HG03159 (cell line): ENCODE measurements at regions not wholly inside any gene's neighbourhood (a gene's known extent, or its start where the extent isn't known, plus 50 kb on each side); places are given as distances from the start of the nearest gene placed in this dataset.

ENCODE experiments used
- ATAC-seq: cut with Tn5 transposase; IDR thresholded peaks from one replicate; pipeline ENCODE4 v1.9.1; 2021; ENCODE audit warnings: mild to moderate bottlenecking, moderate library complexity; ENCODE audit not compliant: unreplicated experiment

DNA sequence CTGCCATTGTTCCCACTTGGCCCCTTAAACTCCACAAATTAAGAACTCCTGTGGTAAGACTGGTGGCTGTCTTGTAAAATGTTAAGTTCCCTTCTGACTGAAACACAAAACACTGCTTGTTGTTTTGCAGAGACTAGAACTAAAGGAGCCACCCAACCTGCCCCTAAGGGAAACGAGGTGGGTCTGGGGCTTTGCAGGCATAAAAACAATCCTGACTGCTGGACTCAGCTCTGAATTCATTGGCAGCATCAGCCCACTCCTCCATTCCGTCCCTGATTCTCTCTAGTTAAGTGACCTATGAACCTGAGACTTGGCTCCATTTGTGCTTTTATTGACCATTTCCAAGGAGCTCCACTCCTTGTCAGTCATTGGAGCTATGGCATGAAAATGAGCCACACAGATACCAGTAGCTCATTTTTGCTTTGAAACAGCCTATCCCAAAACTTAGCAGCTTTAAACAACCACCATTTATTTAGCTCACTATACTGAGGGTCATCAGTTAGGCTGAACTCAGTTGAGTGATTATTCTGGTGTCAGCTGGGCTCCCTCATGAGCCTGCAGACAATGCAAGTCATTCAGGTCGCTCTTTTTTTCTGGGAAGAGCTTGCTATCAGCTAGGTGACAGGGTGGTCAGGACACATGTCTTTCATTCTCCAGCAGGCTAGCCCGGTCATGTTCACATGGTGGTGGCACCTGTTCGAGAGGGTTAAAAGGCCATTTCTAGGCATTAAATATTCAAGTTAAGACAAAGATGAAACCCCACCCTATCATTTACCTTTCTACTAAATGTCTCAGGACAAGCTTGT is 175.1 kb upstream of the CTNNB1 start:
- no peak for ATAC-seq

DNA sequence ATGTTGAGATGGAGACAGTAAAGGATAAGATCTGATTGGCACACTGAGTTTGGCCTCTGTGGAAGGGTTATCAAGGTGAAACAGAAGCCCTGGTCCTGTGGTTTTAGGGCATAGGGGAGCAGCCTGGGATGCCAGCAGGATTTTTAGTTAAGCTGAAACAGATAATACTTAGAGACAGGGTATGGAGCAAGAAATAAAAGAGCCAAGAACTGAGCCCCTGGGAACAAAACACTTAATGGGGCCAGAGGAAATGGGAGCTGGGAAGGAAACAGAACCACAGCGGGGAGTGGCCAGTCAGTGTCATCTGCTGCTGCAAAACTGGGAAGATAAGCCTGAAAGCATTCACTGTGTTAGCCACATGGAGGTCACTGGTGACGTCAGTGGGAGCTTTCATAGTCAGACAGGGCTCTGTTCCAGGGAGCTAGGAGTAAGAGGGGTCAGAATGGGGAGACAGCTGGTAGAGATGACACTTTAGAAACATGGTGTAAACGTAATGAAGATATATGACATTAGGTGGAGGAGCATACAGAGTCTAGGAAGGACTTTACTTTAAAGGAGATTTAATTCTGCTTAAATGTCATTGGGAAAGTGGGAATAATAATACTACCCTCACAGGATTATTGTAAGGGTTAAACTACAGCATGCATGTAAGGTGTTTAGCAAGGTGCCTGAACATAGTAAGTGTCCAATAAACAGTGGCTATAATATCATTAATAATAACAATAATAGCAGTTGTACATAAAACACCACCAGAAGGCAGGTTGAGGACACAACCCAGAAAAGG is 172.7 kb upstream of the CTNNB1 start:
- ATAC-seq, result no peak

DNA sequence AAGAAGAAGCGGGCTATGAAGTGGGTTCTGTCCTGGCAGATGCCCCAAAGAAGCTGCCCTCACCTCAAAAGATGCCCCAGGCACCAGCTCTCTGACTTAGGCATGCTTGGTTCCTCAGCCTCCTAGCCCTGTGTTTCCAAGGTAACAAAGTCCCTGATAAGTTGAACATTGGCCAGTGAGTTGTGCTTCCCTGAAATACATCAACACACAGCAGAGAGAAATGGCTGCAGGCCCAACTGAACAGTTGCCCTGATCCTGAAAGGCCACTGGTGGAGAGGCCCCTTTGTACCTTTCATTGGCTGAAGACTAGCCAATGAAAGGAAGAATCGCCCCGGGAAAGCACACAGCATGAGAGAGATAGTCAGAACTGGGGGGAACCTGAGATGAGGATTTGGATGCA is 169.9 kb upstream of the CTNNB1 start:
- ATAC-seq, result no peak

DNA sequence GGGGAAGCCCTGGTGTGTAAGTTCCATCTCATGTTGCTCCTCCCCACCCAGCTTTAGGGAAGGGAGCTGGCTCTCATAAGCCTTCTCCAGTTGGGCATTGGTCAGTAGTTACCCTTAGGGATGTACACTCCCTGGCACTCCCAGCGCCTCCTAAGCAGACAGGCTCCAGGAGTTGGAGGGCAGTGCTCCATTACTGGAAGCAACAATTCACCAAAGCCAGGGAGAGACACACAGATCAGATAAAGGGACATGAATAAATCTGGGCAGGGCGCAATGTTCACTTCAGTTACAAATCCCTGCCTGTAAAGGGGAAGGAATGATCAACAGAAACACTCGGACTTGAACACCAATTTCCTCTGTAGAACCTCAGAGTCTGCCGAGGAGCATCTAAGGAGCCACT is 169.1 kb upstream of the CTNNB1 start:
- ATAC-seq, result no peak

DNA sequence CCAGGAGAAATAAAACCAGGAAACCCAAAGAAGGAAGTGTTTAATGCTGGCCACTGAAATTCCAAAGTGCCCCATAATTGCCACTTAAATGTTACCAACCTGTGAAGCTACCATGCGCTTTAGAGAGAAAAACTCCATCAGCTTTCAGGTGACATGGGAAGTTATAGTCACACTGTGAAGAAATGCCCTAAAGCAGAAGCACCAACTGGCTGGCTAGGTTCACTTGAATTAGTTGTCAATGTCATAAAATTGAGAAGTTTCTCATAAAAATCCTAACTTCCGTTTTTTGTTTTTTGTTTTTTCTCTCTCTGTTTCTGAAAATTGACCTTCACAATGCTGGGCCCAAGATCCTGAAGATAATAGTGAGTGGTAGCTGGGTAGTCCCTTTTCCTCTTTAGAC is 167.9 kb upstream of the CTNNB1 start:
- no peak for ATAC-seq

DNA sequence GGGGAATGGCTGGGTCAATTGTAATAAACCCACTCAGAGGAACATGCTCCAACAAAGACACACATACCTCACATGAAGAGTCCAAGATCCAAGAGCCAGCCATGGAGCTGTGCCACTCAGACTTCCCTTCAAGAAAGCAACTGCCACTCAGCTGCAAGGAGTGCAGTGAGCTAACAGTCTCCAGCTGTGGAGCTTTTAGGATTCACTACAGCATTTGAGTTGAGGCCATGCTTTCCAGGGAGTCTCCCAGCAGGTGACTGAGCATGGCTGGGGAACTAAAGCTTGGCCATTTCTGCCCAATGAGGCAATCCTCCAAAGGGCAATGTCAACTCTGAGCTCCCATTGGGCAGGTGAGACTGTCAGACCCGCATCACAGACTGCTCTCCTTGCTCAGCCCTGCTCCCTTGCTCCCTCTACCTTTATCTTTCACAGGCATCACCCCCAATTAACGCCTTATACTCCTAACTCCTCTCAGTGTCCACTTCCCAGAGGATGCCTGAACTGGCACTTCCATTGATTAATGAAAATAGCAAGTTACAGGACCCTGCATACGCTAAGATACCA is 165.3 kb upstream of the CTNNB1 start:
- ATAC-seq, result no peak

DNA sequence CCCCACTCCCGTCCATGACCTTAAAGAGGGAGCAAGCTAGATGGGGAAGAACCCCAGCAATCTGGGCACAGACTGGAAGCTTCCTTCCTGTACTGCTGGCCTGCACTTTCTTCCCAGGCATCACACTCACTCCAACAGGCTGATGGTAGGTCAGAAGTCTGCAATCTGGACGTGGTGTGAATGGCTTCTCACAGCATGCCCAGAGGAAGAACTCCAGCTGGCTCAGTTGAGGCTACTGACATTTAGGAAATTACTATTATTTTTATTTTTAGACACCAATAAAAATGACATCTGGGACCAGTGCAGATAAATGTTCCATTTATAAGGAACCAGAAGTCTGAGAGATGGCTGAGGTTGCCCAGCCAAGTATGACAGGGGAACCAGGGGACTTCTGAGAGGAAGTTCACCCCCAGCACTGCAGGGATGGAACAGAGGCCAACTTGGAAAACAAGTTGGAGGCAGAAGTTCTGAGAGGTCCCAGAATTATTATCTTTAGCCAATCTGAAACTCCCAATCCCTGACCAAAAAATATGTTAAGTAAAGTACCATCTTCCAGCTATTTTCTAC is 163.8 kb upstream of the CTNNB1 start:
- ATAC-seq, result no peak

DNA sequence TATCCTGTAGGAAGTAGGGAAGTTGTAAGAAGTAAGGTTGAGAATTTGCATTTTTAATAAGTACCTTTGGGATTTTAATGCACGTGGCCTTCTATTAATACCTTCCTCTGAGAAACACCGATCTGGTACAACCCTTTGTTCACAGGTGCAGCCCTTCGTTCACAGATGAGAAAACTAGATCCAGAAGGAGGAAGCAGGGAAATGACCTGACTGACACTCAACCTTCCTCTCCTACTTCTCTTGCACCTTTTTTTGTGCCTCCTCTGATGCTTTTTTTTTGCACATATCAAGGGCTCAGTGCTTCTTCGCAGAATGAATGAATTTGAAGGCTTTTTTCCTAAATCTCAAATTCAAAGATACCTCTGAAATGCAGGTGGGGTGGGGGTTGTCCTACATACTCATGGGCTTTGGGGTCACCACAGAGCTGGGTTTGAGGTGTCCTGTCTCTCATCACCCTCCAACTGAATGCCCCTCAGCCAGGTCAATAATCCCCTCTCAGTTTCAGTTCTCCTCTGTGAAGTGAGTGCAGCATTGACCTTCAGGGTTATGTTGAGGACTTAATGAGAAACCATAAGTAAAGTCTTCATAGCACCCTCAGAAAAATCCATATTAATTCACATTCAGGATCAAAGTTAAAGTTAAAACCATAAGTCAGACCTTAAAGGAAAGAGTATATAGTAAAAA is 161.5 kb upstream of the CTNNB1 start:
- ATAC-seq, result no peak

DNA sequence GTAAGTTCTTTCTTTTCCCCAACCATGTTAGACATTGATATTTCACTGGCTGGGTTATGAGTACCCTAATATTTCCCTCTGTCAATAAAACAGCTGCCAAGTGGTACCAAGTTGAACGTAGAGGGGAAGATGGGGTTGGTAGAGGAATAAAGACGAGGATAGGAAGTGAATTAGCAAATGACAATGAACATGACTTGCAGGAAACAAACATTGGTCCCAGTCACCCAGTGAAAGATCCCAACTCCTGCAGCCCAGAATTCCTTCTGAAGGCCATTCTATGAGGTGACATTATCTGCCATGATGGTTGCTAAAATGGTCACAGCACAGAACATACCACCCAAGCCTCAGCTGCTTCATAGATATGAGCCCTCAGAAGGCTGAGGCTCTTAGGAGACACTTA is 159.0 kb upstream of the CTNNB1 start:
- ATAC-seq, result no peak

DNA sequence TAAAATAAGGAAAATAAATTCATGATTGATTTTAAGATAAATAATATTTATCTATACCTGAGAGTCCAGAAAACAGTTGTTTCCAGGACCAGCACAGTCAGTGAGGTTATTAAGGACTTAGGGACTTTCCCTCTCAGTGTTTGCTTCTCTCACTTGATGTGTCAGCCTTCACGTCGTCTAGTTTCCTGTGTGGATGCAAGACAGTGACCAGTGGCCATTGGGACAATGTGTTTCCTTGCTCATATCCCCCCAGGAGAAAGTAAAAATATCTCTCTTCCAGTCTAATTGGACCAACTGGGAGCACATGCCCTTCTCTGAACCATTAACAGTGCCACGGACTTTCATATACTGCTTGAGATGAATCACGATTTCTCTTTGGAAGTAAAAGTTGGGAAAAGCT is 157.8 kb upstream of the CTNNB1 start:
- ATAC-seq, result no peak

DNA sequence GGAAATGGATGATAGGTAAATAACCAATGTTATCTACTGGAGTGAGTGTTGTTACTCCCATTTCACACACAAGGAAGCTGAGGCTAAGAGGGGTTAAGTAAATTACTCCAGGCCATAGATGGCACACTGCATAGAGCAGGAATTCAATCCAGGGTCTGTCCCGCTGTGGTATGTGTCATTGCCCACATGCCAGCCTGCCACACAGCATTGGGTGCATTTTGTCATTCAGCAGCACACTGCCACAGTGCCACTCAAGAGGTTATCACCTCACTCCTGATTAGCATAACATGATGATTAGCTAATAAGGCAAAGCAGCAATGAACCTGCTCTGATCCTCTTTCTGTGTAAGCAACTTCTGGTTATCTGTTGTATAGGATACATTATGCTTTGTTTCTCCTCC is 157.4 kb upstream of the CTNNB1 start:
- no peak for ATAC-seq

DNA sequence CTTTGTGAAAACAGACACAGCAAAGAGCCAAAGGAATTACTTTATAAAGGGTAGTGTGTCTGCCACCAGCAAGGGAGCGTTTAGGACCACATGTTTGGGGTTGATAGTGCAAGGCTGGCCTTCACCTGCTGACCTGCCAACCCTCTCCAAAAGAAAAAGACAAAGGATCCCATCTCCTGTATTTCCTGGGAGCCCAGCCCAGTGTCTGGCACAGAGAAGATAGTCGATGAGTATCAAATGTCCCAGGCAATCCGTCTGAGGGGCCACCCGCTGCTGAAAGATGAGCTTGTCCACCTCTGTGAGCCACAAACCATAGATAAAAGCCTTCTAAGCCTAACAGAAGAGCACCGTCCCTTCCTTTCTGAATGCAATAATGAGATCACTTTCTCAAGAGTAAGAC is 154.8 kb upstream of the CTNNB1 start:
- ATAC-seq, result no peak

DNA sequence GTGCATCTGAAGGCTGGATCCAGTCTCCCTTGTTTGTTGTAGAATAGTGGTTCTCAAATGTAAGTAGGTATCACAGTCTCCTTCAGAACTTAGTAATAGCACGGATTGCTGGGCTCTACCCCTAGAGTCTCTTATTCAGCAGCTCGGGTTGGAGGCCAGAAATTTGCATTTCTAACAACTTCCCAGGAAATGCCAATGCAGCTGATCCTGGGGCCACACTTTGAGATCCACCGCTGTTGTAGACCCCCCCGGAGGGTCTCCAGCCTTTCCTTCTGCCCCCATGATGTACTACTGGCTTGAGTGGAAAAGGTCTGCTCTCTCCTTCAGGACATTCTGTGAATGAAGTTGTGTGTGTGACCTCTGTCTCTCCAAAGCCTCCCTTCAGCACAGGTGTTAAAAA is 153.8 kb upstream of the CTNNB1 start:
- no peak for ATAC-seq

DNA sequence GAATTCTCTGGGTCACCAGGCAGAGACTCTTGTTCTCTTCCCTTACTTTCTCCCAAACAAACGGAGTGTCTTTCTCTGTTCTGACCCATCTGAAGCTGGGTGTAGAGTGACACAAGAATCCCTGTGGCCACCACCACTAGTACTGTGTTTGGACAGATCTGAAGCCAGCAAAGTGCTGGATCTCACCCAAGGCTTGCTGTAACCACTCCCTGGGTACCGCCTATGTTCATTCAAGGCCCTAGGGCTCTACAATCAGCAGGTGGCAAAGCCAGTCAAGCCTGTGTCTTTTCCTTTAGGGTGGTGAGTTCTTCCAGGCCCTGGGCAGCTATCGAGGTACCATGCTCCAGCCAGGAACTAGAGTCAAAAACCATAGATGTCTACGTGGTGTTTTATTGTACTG is 149.2 kb upstream of the CTNNB1 start:
- no peak for ATAC-seq

DNA sequence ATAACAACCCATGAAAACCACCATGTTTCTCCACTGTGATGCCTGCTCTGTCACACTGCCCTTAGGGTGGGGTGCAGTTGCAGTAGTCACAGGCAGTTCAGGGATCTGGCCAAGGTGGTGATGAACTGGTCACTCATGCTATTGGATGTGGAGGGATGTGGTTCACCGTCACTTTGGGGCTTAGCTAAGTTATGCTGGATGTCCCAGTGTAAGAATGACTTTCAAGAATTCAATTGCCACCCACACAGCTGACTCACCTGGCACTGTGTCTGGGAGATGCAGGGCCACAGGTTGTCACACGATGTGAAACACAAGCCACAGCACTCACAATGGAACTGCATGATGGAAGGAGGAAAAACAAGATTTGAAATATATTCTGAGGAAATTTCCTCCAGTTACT is 146.1 kb upstream of the CTNNB1 start:
- no peak for ATAC-seq

DNA sequence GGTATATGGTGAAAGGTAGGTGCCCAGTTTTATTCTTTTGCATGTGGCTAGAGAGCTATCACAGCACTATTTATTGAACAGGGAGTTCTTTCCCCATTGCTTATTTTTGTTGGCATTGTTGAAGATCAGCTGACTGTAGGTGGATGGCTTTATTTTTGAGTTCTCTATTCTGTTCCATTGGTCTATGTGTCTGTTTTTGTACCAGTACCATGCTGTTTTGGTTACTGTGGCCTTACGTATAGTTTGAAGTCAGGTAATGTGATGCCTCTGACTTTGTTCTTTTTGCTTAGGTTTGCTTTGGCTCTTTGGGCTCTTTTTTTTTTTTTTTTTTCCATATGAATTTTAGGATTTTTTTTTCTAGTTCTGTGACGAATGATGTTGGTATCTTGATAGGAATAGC is 139.2 kb upstream of the CTNNB1 start:
- ATAC-seq, result no peak

DNA sequence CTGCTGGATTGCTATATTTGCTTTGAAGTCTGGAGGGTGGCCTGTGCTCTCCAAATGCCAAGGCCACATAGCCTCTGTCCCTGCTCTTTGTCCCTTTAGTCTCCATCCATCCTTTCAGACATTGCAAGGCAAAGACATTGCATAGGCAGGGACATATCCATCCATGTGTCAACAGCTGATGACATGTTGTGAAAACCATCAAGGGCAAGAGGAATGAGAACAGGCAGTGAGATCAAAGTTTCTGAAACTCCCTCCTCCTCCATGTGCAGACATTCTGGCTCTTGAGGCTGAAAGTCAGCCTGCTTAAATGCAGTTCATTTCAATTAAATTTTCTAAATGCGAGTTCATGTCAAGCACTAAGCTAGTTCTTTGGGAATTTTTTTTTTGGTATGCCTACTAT is 135.2 kb upstream of the CTNNB1 start:
- ATAC-seq, result no peak

DNA sequence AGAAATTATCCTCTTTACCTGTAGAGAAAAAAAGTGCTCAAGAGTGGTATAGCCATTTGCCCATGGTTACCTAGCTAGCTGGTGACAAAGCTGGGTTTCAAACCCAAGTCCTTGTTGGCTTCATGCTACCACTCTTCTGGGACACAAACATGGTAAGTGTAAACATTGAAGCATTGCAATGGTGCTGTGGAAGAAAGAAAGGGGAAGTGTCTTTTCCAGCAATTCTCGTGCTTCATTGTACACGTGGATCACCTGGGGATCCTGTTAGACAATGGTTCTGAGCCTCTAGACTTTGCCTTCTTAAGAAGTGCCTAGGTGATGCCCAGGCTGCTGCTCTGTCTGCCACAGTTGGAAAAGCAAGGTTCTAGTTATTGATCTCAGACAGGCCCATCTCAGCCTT is 134.8 kb upstream of the CTNNB1 start:
- no peak for ATAC-seq

DNA sequence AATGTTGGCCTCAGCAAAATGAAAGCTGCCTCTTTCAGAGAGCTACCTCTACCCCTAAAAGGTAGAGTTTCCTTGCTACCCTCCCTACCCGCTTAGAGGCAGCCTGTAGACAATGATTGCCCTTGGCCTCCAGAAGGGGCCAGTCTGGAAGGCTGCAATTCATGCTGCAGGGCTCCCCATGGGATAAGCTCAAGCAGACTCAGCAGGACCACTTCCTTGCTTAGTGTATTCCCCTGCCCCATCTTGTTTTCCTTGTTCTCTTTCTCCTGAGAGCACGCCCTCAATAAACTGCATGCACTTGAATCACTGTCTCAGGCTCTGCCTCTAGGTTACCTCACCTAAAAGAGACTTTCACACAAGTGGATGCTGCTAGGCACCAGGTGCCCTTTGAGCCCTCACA is 134.0 kb upstream of the CTNNB1 start:
- ATAC-seq, result no peak

DNA sequence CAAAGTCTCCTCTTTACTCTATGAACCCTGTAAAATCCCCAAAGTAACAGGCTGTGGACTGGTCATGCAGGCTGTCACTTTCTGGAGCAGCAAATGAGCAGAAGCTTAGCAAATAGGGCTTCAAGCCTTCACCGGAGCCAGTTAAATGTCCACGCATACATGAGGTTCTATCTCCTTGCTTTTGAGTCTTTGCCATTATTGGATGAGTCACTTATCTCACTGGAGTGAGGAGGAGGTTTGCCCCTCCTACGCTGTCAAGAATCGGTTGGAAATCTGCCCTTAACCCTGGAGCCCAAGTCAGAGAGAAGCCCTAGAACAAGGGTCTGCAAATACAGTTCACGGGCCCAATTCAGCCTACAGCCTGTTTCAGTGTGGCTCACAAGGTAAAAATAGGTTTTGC is 126.1 kb upstream of the CTNNB1 start:
- no peak for ATAC-seq

DNA sequence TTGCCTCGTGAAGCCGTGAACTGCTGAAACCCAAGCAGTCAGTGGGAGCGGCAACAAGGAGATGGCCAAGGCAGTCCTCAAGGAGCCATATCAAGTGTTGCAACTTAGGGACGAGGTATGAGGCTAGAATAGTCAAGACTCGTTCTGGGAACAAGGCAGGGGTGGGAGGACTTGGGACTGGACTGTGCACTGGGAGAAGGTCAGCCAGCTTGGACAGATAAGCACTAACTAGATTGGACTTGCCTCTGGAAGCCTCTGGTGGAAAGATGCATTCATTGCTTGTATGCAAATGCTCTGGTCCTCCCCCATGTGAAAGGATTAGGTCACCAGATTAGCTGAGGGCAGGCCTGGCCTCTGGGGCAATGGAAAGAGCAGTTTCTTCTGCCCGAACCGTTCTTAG is 123.3 kb upstream of the CTNNB1 start:
- no peak for ATAC-seq
